Transverse colon (tissue), 4 donors: ENCODE measurements at regions not wholly inside any gene's neighbourhood (a gene's known extent, or its start where the extent isn't known, plus 50 kb on each side); places are given as distances from the start of the nearest gene placed in this dataset.

Experiments used
- EP300 ChIP-seq: sonication (generic); formaldehyde crosslinking; IDR thresholded peaks from one replicate; pipeline ENCODE4 v1.6.1; 2017; ENCODE audit warnings: antibody characterized with exemption, low read depth
- POLR2A ChIP-seq: fragments of 450-650 bp; IDR thresholded peaks from one replicate; pipeline ENCODE4 v1.6.1; 2016; ENCODE audit warnings: antibody characterized with exemption, mild to moderate bottlenecking, moderate library complexity
- POLR2AphosphoS5 ChIP-seq, 3 donors: sonication (generic); formaldehyde crosslinking; IDR thresholded peaks; one replicate each; pipeline ENCODE4 v1.6.1; 2016; ENCODE audit warnings: antibody characterized with exemption in 3 of 3
- TF ChIP-seq, protein P1 (sequence below), 5 experiments: fragments of 200-600 bp in 3 of 5; fragments of 450-650 bp in 2 of 5; sonication (generic) in 3 of 5; IDR thresholded peaks; 1 replicate in 2 of 5; 2 replicates in 3 of 5; pipeline ENCODE4 v1.5.1; 2016 to 2017; ENCODE audit warnings: antibody characterized with exemption in 5 of 5, inconsistent platforms in 3 of 5, mild to moderate bottlenecking in 2 of 5, moderate library complexity in 1 of 5

DNA sequence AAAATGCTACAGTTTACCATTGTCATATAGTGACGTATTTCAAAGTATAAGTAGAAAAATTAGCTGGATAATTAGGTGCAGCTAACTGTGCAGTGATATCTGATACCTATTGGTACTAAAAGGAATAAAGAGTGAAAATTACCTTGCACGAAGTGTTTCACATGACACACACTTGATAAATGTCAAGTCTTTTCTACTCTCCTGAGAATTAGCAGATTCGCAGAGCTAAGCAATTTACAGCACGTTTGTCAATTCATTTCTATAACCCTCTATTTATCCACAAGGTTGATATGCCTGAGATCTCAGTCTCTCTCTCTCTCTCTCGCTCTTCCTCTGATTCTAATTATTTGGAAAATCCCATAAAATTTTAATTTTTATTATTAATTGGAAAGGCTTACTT is 1109.0 kb downstream of the EFNB2 start:
- TF ChIP-seq, protein P1, sequence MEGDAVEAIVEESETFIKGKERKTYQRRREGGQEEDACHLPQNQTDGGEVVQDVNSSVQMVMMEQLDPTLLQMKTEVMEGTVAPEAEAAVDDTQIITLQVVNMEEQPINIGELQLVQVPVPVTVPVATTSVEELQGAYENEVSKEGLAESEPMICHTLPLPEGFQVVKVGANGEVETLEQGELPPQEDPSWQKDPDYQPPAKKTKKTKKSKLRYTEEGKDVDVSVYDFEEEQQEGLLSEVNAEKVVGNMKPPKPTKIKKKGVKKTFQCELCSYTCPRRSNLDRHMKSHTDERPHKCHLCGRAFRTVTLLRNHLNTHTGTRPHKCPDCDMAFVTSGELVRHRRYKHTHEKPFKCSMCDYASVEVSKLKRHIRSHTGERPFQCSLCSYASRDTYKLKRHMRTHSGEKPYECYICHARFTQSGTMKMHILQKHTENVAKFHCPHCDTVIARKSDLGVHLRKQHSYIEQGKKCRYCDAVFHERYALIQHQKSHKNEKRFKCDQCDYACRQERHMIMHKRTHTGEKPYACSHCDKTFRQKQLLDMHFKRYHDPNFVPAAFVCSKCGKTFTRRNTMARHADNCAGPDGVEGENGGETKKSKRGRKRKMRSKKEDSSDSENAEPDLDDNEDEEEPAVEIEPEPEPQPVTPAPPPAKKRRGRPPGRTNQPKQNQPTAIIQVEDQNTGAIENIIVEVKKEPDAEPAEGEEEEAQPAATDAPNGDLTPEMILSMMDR (IDR thresholded peaks at IDR 0.05) = no peak
- TF ChIP-seq POLR2AphosphoS5 (IDR thresholded peaks at IDR 0.05) = no peak
- no peak for TF ChIP-seq POLR2A
- TF ChIP-seq EP300 = no peak
